HG02943 (cell line): ENCODE measurements at regions not wholly inside any gene's neighbourhood (a gene's known extent, or its start where the extent isn't known, plus 50 kb on each side); places are given as distances from the start of the nearest gene placed in this dataset.

Experiments
- ATAC-seq: cut with Tn5 transposase; IDR thresholded peaks from one replicate; pipeline ENCODE4 v1.9.1; 2021; ENCODE audit warnings: mild to moderate bottlenecking, low read depth, moderate library complexity; ENCODE audit not compliant: unreplicated experiment

DNA sequence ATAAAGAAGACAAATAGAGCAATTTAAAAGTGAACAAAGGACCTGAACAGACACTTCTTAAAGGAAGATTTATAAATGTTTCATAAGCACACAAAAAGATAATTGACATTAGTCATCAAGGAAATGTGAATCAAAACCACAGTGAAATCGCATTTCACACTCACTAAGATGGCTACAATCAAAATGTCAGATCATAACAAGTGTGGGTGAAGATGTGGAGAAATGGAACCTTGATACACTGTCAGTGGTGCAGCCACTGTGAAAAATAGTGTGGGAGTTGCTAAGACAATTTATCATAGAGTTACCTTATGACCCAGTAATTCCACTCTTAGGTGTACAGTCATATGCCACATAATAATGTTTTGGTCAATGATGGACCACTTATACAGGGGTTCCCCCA lies 54.5 kb upstream of the HTR4 start:
- no peak for ATAC-seq

DNA sequence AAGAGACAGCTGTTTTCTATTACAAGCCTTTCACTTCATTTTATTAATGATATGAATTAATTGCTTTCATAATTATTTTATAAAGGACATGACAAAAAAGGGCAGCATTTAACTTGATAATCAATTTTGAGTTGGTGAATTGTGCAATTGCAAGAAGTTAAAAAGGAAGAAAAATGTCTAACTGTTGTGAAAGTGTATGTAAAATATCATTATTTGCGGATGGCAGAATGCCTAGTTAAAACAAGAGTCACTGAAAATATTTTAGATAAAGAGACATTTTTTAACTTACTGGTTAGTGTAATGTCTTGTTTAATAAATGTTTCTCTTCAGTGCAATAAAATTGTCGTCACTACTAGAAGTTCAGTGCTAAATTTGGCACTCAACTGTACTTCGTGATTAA lies 57.6 kb upstream of the HTR4 start:
- ATAC-seq = no peak

DNA sequence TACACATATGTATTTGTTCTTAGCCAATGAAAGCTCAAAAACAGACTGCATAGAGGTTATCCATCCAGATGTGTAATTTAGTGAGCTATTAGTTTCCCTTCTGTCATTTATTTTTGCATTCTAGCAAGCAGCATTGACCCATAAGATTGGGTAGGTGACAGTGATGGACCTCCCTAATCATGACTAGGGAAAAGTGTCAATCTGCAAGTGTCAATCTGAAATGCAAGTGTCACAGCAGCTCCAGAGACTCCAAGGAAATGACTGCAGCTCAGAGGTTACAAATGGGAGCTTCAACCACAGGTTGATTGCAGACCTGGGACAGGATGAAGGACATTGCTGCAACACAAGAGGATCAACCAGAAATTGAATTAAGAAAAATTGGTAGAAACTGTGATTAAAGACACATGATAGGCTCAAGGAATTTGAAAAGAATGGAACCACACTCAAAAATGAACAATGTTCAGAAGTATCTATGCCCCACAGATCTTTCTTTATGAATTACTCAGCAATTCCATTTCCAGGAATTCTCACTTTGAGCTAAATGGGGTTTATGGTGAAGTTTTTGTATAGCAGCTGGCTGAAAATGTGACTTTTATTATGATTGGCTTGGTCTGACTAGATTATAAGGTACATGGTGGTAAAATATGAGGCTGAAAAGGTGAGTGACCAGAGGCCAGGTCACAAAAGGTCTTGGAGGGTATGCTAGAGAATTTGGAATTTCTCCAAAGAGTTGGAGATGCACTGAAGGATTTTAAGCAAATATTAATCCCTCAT lies 59.6 kb upstream of the HTR4 start:
- ATAC-seq = no peak

DNA sequence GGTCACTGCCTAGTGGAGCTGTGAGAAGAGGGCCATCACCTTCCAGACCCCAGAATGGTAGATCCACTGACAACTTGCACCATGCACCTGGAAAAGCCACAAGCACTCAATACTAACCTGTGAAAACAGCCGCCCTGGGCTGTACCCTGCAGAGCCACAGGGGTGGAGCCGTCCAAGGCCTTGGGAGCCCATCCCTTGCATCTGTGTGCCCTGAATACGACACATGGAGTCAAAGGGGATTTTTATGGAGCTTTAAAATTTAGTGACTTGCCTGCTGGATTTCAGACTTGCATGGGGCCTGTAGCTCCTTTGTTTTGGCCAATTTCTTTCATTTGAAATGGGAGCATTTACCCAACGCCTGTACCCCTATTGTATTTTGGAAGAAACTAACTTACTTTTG lies 62.4 kb upstream of the HTR4 start:
- ATAC-seq = no peak

DNA sequence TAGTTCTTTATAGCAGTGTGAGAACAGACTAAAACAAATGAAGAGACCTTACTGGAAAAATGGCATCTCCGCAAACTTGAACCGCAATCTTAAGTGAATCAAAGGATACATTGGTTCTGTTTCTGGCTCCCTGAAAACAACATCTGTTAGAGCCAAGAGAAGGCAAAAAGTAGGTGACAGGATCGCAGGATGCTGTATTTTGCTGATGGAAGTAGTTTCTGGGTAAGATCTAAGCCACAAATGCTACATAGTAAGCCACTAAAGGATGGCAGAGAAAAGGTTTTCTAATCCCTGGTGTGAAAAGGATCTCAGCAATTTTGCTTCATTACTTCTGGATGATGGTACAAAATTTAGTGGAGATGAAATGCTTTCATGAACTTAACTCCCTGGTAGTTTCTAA lies 63.3 kb upstream of the HTR4 start:
- no peak for ATAC-seq

DNA sequence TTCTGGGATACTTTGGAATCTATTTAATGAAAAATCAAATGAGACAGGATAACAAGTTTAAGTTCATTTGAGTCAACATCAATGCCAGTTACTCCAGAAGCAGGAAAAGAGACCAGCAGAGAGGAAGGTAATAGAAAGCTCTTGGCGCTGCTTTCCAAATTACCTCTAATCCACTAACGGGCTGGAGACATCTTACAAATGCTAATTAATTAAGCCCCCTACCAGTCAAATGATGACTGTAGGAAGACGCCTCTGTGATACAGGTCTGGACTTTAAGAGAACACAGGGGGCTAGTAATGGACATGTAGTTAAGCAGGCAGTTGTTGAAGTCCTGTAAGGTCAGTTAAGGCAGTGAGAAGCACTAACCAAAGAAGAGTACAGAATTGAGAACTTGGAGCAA lies 65.3 kb upstream of the HTR4 start:
- ATAC-seq = no peak

DNA sequence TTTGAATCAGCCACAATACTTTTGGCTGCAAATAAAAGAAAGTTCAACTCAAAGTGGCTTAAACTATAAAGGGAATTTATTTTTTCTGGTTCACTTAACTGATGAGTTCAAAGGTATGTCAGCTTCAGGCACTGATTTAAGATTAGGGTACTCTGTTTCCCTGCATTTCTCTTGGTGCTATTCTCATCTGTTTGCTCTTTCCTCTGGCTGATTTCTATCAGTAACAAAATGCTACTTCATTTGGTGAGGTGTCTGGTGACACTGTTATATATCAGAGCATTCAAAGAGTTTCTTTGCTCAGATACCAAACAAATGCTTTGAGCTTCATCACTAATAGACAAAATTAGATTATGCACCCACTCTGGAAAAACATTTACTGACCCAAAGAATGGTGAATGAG lies 65.9 kb upstream of the HTR4 start:
- no peak for ATAC-seq

DNA sequence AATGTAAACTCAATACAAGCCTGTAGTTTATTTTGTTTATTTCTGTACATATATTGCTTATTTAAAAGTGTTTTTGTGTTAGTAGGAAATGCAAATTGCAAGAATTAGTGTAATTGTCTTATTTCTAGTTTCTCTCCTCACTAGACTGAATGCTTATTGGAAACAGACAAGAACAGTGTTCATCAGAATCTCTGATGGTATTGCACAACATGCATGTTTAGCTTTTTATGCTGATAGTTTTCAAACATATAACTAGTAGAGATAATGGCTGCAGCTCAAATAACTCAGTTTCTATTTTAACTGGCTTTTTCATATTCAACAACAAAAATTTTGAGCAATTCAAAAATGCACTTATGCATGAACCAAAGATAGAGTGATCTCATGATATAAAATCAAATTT lies 68.8 kb upstream of the HTR4 start:
- no peak for ATAC-seq

DNA sequence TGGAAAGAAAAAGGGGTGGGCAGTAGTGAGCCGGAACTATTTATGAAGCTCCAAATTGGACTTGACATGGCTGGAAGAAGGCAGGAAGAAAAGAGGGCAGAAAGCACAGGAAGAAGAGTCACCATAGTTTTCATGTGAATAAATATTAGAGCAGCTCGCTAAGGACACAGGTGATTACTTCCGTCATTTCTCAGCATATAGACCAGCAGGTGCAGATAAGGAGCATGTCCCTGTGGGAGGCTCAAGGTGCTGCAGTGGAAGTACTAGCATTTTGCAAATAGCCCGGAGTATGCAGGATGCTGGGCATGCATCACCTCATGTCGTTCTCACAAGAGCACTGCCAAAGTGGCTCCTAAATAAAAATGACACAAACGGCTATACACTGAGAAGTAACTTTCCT lies 71.3 kb upstream of the HTR4 start:
- no peak for ATAC-seq

DNA sequence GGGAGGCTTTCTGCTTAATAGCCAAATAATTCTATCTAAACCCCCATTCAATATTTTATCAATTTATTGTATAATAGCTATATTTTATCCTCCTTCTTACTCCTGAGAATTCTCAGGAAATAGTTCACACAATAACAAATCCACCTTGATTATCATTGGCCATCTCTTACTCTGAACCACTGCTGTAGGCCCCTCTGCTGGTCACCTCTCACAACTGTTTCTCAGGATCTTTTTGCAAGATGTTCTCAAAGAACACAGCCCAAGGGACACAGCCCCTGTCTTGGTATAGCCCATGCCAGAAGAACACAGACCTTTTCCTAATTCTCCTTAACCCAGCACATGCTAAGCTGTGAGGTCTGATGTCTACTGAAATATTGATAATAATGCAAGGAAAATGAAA lies 74.9 kb upstream of the HTR4 start:
- no peak for ATAC-seq

DNA sequence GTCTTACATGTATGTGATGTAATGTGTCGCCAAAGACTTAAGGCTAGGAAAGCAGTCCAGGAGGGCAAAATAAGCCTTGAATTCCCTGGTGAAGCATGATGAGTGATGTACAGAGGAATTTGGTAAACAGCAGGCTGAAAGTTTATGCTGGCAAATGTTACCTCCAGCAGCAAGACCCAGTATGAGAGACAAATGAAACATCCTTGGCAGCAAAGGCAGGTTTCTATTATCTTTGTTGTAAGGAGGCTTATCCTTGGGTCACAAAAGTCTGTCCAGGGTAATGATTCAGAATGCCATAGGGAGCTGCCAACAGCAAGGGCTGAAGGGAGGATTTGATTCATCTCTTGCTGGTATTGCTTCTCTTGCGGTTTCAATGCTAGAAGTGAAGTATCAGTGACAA lies 75.9 kb upstream of the HTR4 start:
- no peak for ATAC-seq

DNA sequence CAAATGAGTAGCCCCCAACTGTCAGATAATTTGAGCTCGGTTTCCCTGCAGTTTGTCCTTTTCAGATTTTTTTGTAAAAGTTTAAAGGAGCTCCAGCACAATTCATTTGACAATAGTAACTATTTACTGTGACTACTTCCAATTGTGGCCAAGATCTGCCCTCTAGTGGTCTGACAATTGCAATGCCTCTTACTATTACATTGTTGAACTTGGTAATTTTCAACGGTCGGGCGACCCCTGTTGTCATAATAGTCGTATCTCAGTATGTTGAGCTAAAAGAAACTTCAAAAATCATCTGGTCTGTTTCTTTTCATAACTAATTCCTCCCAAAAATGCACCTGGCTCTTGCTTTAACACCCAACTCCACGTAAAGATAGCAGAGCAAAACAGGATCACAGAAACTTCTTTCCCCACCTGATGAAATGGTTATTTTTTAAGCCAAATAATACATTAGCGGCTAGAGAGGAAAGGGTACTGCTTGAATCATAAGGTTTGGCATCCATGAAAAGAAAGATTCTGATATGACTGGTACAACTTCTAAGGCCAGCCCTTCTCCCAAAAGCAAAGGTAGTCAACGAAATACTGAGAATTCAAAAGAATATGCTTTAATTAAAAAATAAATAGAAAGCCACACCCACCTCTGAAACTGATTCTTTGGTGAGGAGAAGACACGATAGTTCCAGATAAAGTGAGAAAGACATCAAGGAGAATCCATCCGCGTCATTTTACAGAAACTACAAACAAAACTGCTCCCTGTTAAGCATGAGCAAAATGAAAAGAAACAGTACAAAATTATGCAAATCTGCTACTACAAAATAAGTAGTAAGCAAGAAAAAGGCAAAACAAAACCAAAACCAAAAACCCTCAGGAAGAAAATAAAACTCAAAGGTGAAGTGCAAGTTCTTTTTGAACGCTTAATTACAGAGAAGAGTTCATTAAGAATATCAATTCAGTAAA lies 76.9 kb upstream of the HTR4 start:
- ATAC-seq = peak; percentile 93

DNA sequence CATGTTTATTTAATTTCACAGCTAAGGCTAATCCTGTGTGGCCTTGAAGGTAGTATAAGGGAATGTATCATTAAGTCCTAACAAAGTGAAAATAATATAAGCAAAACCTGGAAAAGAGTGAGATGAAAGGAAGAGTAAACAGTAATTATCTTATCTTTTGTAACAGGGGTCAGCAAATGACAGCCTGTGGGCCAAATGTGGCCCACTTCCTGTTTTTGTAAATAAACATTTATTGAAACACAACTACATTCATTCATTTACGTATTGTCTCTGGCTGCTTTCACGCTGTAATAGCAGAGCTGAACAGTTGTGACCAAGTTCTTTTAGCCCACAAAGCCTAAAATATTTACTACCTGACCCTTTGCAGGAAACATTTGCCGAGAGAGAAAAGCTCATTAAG lies 78.4 kb upstream of the HTR4 start:
- ATAC-seq = no peak

DNA sequence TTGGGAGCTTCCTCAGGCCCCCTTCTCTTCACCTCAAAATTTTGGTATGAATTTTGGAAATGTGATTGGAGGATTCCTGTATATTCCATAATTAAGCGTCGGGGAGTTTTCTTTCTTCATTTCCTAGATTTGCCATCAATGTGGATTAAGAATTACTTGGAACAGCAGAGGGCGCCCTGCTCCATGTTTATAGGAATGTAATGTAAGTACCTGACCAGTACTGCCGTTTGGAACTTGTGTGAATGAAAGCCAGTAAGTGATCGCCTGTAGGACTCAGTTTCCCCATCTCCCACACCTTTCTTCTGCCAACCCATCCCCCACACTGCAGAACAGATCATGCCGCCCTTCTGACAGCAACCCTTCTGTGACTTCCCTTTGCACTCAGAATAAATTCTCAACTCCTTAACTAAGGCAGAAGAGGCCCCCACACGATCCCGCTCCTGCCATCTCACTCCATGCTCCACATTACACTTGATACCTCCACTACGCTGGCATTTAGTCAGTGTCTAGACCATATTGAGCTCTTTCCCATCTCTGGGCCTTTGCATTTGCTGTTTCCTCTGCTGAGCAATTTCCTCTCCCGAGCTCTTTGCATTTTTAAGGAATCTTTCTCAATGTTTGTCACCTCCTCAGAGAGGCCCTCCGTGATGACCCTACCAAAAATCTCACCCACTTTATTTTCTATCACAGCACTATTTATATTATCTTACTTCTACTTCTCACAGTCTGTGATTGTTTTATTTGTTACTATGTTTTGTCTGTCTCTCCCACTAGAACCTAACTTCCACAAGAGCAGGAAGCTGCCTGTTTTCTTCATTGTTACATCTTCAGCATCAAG lies 79.5 kb upstream of the HTR4 start:
- ATAC-seq = no peak

DNA sequence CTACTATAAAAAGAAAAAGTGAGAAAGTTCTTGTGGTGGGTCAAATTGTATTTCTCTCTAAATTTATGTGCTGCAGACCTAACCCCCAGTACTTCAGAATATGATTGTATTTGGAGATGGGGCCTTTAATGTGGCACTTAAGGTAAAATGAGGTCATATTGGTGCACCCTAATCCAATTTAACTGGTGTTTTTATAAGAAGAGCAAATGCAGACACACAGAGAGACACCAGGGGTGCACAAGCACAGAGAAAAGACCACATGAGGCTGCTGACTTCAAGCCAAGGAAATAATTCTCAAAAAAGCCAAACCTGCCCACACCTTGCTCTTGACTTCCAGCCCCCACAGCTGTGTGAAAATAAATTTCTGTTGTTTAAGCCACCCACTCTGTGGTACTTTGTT lies 80.2 kb upstream of the HTR4 start:
- ATAC-seq = no peak

DNA sequence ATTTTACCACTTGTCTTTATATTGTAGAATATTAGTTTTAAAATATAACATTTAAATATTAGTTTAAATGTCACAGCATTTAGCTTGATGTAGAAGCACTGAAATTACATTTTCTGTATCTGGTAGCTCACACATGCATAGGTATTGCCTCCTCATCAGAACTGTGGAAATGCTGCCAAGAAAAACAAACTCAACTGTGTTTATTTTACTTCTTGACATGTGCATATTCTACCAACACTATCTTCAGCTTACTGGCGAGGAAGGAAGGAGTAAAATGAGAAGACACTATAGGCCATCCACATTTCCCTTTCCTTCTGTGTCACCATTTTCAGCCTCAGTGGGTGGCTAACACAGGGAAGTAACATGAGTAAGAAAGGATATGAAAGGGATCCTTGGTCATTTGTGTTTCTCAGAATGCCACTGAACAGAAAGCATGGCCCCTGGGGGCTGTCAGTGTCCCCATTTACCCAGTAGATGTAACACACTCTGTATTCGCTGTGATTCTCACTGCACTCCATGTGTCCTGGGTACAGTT lies 81.0 kb upstream of the HTR4 start:
- no peak for ATAC-seq

DNA sequence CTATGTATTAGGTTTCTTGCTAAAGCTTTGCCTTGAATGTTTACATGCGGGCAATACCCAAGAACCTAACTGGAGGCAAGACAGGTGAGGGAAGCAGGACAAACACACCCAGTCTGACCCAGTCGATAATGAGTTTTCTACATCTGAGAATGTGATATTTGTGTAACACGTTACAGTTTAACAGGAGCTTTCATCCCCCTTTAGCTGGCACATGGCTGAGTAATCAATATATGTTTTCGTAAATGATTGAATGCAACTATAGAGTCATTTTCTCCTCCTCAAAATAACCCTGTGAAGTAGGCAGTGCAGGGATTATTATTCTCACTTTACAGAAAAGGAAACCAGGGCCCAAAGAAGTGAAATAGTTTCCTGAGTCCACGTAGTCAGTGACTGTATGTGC lies 84.7 kb upstream of the HTR4 start:
- ATAC-seq = no peak

DNA sequence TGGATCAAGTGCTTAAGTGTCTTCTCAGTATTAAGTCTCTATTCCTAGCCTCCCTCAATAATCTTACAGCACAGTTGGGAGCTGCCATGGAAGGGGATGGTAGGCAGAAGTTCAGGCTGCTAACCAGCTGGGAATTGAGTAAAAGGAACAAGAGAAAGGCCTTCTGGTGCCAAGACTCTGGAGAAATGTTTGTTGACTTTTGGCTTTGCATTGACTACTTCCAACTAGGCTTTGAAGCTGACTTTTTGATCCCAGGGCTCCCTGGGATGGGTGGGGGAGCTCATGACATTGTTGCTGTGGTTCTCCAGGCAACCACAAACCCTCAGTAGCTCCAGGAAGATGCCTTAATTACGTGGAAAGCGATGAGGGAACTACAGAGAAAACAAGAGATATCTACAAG lies 85.2 kb upstream of the HTR4 start:
- ATAC-seq = no peak

DNA sequence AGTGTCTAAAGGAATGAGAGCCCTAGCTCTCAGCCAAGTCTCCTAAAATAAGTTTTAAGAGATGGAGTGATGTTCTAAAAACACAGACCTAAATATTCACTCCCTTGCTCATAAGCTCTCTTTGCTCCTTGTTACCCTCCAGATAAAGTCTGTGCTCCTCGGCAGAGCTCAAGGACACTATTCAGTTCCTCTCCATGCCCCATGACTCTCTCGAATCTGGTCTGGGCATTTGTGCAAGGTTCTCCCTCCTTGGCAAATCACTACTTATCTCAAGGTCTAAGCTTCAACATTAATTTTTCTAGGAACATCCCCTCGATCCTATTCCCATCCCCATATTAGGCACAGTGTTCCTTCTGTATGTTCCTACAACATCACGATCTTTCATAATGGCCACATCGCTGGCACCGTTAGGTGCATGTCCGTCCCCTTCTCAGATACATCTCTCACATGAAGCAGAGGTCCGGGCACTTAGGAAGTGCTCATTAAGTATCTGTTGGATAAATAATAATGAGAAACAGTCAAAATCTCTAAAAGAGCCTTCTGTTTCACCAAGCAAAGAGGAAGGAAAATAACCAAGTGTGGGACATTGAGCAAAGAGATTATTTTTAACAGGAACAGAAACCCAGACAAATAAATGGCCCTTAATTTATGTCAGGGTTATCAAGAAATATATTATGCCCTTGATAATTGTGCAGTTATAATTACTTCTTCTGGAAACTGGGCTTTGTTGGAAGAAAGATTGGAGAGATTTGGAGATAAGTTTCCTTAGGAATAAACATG lies 85.9 kb upstream of the HTR4 start:
- no peak for ATAC-seq
